Lung (tissue), 11 donors: ENCODE measurements at regions not wholly inside any gene's neighbourhood (a gene's known extent, or its start where the extent isn't known, plus 50 kb on each side); places are given as distances from the start of the nearest gene placed in this dataset.

Experiments used
- ATAC-seq: fragments of 200-7000 bp; cut with Tn5 transposase; one replicate; pipeline ENCODE4 v1.9.1; 2020; ENCODE audit warnings: moderate number of reproducible peaks; ENCODE audit not compliant: insufficient read depth, low FRiP score
- DNase-seq, 3 donors: peaks; one replicate each; pipeline ENCODE4 v3.0.0-alpha.2; 2013 to 2017
- H3K27ac ChIP-seq, 2 donors: one replicate each; pipeline ENCODE4 v1.5.1; 2013; ENCODE audit warnings: mild to moderate bottlenecking in 2 of 2, moderate library complexity in 2 of 2, control low read depth in 1 of 2, inconsistent platforms in 1 of 2, low read depth in 1 of 2, low read length in 1 of 2
- H3K27me3 ChIP-seq, 3 donors: one replicate each; pipeline ENCODE4 v1.5.1; 2013; ENCODE audit warnings: low read length in 2 of 3; ENCODE audit not compliant: control insufficient read depth in 3 of 3, insufficient read depth in 3 of 3
- H3K36me3 ChIP-seq, 4 donors: one replicate each; pipeline ENCODE4 v1.5.1; 2013; ENCODE audit warnings: low read length in 4 of 4, mild to moderate bottlenecking in 1 of 4, moderate library complexity in 1 of 4; ENCODE audit not compliant: control insufficient read depth in 4 of 4, insufficient read depth in 4 of 4
- H3K4me1 ChIP-seq, 5 donors: one replicate each; pipeline ENCODE4 v1.5.1; 2013; ENCODE audit warnings: low read length in 5 of 5, mild to moderate bottlenecking in 2 of 5, moderate library complexity in 1 of 5; ENCODE audit not compliant: control insufficient read depth in 5 of 5, insufficient read depth in 5 of 5
- H3K4me3 ChIP-seq: one replicate; pipeline ENCODE4 v1.5.1; 2013; ENCODE audit warnings: mild to moderate bottlenecking, control low read depth, moderate library complexity
- H3K9ac ChIP-seq, 2 donors: one replicate each; pipeline ENCODE4 v1.5.1; 2013; ENCODE audit warnings: low read length in 2 of 2, control low read depth in 1 of 2; ENCODE audit not compliant: insufficient read depth in 1 of 2
- H3K9me3 ChIP-seq, 4 donors: one replicate each; pipeline ENCODE4 v1.5.1; 2013; ENCODE audit warnings: low read length in 3 of 4, mild to moderate bottlenecking in 1 of 4, moderate library complexity in 1 of 4; ENCODE audit not compliant: control insufficient read depth in 4 of 4, insufficient read depth in 3 of 4
- WGBS, 2 donors: extraction: QIAGEN DNeasy Blood & Tissue Kit; methylation state at CpG; one replicate each; pipeline ENCODE4 v1.1.7; 2013; 5-methylcytosine and 5-hydroxymethylcytosine counted together
- TF ChIP-seq, protein P1 (sequence below): IDR thresholded peaks from 2 replicates; pipeline ENCODE4 v1.5.1; 2012; ENCODE audit warnings: mild to moderate bottlenecking; ENCODE audit errors: control extremely low read depth, extremely low read depth
- donor health status: control.
- donor health status: control.
- donor health status: Bipolar disorder and iron deficiency.
- donor health status: healthy.
- donor health status: DM: yes; HTN: yes; CAD: no.

DNA sequence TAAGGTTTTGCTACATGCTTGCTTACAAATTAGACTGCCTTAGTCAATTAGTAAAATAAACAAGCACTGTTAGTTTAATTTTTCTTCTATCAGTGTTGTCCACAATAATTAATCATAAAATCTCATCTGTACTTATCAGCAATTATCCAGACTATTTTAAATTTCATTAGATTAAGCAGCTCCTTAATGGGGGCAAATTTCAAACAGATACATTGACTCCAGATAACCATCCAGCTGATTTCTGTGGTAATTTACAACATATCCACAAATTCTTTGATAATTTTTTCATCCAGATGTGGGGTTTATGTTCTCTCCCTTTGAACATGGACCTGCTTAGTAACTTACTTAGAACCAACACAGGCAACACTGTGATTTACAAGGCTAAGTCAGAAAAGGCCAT, 170.4 kb upstream of the CWC22 start:
- DNase-seq (no peak), ATAC-seq (no peak)
- no peaks in the 10 kb centered on the region for H3K9me3 ChIP-seq
- H3K4me1 ChIP-seq: no peaks in the 10 kb centered on the region
- H3K27me3 ChIP-seq: no peaks in the 10 kb centered on the region
- H3K36me3 ChIP-seq: no peaks in the 10 kb centered on the region
- TF ChIP-seq, protein P1, sequence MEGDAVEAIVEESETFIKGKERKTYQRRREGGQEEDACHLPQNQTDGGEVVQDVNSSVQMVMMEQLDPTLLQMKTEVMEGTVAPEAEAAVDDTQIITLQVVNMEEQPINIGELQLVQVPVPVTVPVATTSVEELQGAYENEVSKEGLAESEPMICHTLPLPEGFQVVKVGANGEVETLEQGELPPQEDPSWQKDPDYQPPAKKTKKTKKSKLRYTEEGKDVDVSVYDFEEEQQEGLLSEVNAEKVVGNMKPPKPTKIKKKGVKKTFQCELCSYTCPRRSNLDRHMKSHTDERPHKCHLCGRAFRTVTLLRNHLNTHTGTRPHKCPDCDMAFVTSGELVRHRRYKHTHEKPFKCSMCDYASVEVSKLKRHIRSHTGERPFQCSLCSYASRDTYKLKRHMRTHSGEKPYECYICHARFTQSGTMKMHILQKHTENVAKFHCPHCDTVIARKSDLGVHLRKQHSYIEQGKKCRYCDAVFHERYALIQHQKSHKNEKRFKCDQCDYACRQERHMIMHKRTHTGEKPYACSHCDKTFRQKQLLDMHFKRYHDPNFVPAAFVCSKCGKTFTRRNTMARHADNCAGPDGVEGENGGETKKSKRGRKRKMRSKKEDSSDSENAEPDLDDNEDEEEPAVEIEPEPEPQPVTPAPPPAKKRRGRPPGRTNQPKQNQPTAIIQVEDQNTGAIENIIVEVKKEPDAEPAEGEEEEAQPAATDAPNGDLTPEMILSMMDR: no peak
- no peak overlapping the region for H3K27ac ChIP-seq
- no peak overlapping the region for H3K9ac ChIP-seq
- no peak overlapping the region for H3K4me3 ChIP-seq

DNA sequence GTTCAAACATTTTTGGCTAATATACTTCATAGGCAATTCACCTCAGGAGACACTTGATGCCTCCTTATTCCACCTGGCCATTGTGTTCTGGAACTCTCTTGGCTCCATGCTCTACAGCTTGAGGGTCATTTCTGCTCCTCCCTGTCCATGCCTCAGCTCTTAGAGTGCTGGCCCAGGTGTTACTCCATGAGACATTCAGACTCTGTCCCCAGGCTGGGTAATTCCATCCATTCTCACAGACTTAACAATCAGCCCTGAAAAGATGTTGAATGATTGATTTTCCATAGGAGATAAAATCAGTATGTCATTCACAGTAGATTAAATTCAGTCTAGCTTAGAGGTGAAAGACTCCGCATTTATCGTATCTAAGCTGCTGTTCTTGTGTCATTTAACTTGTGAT, 168.6 kb upstream of the CWC22 start:
- no peaks in the 10 kb centered on the region for H3K9me3 ChIP-seq
- TF ChIP-seq, protein P1: no peak
- H3K4me1 ChIP-seq: no peaks in the 10 kb centered on the region
- no peak overlapping the region for H3K27ac ChIP-seq
- ATAC-seq: no peak
- DNase-seq: no peak
- H3K4me3 ChIP-seq: no peak overlapping the region
- H3K36me3 ChIP-seq: no peaks in the 10 kb centered on the region
- no peaks in the 10 kb centered on the region for H3K27me3 ChIP-seq
- WGBS, 2 donors: 84 to 95% methylated on average over 2 of the region's 2 CpGs
- H3K9ac ChIP-seq: no peak overlapping the region

DNA sequence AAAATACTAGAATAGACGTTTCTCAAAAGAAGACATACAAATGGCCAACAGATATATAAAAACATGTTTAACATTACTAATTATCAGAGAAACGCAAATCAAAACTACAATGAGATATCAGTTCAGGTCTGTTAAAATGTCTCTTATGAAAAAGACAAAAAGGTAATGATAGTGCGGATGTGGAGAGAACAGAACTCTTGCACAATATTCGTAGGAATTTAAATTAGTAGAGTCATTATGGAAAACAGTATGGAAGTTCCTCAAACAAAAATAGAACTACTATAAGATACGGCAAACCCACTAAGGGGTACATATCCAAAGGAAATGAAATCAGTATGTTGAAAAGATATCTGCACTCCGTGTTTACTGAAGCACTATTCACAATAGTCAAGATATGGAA, 167.5 kb upstream of the CWC22 start:
- WGBS, 2 donors: 90 to 91% methylated on average over 6 of the region's 6 CpGs
- TF ChIP-seq, protein P1: no peak
- no peak for DNase-seq

DNA sequence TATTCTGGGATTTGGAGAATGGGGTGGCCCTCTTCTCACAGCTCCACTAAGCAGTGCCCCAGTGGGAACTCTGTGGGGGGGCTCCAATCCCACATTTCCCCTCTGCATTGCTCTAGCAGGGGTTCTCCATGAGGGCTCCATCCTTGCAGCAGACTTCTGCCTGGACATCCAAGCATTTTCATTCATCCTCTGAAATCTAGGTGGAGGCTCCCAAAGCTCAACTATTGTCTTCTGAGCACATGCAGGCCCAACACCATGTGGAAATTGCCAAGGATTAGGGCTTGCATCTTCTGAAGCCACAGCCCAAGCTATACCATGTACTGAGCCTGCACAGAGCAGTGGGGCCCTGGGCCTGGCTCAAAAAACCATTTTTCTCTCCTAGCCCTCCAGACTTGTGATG, 162.4 kb upstream of the CWC22 start:
- H3K27ac ChIP-seq: no peak overlapping the region
- DNase-seq (no peak), ATAC-seq (no peak)
- no peaks in the 10 kb centered on the region for H3K36me3 ChIP-seq
- no peaks in the 10 kb centered on the region for H3K27me3 ChIP-seq
- peaks cover 0 to 5% (median 2%) of the 10 kb centered on the region in 4 donors for H3K9me3 ChIP-seq
- no peaks in the 10 kb centered on the region for H3K4me1 ChIP-seq
- H3K9ac ChIP-seq: no peak overlapping the region
- TF ChIP-seq, protein P1: no peak
- no peak overlapping the region for H3K4me3 ChIP-seq

More for the DNA sequence above, 167.5 kb upstream of the CWC22 start:
- Histone ChIP-seq H3K27me3 (no peaks in the 10 kb centered on the region), H3K36me3 (no peaks in the 10 kb centered on the region), H3K27ac (no peak overlapping the region), H3K9ac (no peak overlapping the region), H3K4me1 (no peaks in the 10 kb centered on the region), H3K4me3 (no peak overlapping the region), H3K9me3 (peaks cover 0 to 2% (median under 1%) of the 10 kb centered on the region in 4 donors)
- ATAC-seq: no peak
